Muscle layer of duodenum (tissue), 2 donors: ENCODE measurements at regions not wholly inside any gene's neighbourhood (a gene's known extent, or its start where the extent isn't known, plus 50 kb on each side); places are given as distances from the start of the nearest gene placed in this dataset.

Source experiments
- H3K27ac ChIP-seq: one replicate; pipeline ENCODE4 v1.7.0; 2013; ENCODE audit warnings: mild to moderate bottlenecking, low read length
- H3K27me3 ChIP-seq: one replicate; pipeline ENCODE4 v1.7.0; 2013; ENCODE audit warnings: low read depth, mild to moderate bottlenecking, control low read depth, low read length
- H3K36me3 ChIP-seq, 2 donors: one replicate each; pipeline ENCODE4 v1.7.0; 2013; ENCODE audit warnings: low read length in 2 of 2, control low read depth in 1 of 2, mild to moderate bottlenecking in 1 of 2; ENCODE audit not compliant: insufficient read depth in 2 of 2, control insufficient read depth in 1 of 2
- H3K4me1 ChIP-seq, 2 donors: one replicate each; pipeline ENCODE4 v1.7.0; 2013; ENCODE audit warnings: low read length in 2 of 2, mild to moderate bottlenecking in 2 of 2, control low read depth in 1 of 2, moderate library complexity in 1 of 2; ENCODE audit not compliant: insufficient read depth in 2 of 2, control insufficient read depth in 1 of 2
- H3K4me3 ChIP-seq, 2 donors: one replicate each; pipeline ENCODE4 v1.7.0; 2013; ENCODE audit warnings: low read length in 2 of 2, low read depth in 1 of 2, mild to moderate bottlenecking in 1 of 2
- H3K9me3 ChIP-seq, 2 donors: one replicate each; pipeline ENCODE4 v1.7.0; 2013; ENCODE audit warnings: low read length in 2 of 2, control low read depth in 1 of 2, mild to moderate bottlenecking in 1 of 2; ENCODE audit not compliant: control insufficient read depth in 1 of 2
- donor health status: healthy.

- H3K4me3 ChIP-seq: no peak overlapping the region
Measured at GRCh38 chr12:93191423-93191822, 186.3 kb upstream of the NUDT4 start.

GRCh38 chr12:93191956-93192355 lies 185.8 kb upstream of the NUDT4 start:
- no peaks in the 10 kb centered on the region for H3K4me1 ChIP-seq
- H3K27ac ChIP-seq: no peak overlapping the region
- H3K9me3 ChIP-seq: no peaks in the 10 kb centered on the region
- H3K4me3 ChIP-seq: no peak overlapping the region
- no peaks in the 10 kb centered on the region for H3K36me3 ChIP-seq
- no peaks in the 10 kb centered on the region for H3K27me3 ChIP-seq

More at GRCh38 chr12:93191423-93191822, 186.3 kb upstream of the NUDT4 start:
- H3K27me3 ChIP-seq: no peaks in the 10 kb centered on the region
- no peak overlapping the region for H3K27ac ChIP-seq
- H3K9me3 ChIP-seq: no peaks in the 10 kb centered on the region
- H3K4me1 ChIP-seq: no peaks in the 10 kb centered on the region
- H3K36me3 ChIP-seq: no peaks in the 10 kb centered on the region

DNA sequence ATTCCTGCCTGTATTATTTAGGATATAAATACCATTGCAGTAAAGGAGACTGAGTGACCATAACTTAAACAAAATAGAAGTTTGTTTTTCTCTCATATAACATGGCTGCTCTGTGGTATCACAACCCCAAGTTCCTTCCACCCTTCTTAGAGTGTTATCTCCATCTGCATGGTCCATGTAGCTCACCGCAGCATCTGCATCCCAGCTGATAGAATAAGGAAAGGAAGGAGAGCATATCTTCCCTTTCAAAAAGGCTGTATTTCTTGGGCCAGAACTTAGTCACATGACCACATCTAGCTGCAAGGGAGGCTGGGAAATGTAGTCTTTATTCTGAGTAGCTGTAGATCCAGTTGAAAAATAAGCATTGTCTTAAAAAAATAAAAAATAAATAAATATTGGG lies 184.8 kb upstream of the NUDT4 start:
- no peaks in the 10 kb centered on the region for H3K36me3 ChIP-seq
- H3K9me3 ChIP-seq: no peaks in the 10 kb centered on the region
- H3K4me1 ChIP-seq: no peaks in the 10 kb centered on the region
- no peak overlapping the region for H3K27ac ChIP-seq
- no peak overlapping the region for H3K4me3 ChIP-seq
- H3K27me3 ChIP-seq: no peaks in the 10 kb centered on the region

GRCh38 chr12:93195511-93195910 lies 182.2 kb upstream of the NUDT4 start:
- no peaks in the 10 kb centered on the region for H3K9me3 ChIP-seq
- no peaks in the 10 kb centered on the region for H3K36me3 ChIP-seq
- no peak overlapping the region for H3K4me3 ChIP-seq
- no peaks in the 10 kb centered on the region for H3K27me3 ChIP-seq
- H3K4me1 ChIP-seq: no peaks in the 10 kb centered on the region
- H3K27ac ChIP-seq: no peak overlapping the region

DNA sequence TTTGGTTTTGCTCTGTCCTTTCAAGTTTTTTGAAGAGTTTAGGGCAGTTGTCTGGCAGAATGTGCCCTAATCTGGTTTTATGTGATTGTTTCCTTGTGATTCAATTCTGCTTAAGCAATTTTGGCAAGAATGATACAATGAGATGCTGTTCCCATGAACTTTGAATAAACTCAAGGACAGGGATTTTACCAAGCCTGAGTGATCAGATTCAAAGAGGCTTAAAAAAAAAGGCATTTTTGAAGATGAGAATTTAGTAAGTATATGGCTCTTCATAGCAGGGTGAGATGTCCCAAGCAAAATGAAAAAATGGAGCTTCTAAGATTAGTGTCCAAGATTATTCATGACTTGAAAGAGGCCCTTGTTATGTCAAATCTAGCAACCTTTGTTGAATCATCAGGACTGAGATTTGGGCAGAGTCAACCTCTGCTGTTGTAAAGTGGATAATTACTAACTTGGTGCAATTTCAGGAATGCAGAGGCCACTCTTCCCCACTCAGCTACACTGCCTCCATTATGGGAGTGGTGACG lies 180.6 kb upstream of the NUDT4 start:
- Histone ChIP-seq H3K27me3 (no peaks in the 10 kb centered on the region), H3K36me3 (no peaks in the 10 kb centered on the region), H3K27ac (no peak overlapping the region), H3K4me3 (no peak overlapping the region), H3K9me3 (no peaks in the 10 kb centered on the region), H3K4me1 (no peaks in the 10 kb centered on the region)

GRCh38 chr12:93198086-93198485 lies 179.6 kb upstream of the NUDT4 start:
- no peak overlapping the region for H3K27ac ChIP-seq
- no peaks in the 10 kb centered on the region for H3K27me3 ChIP-seq
- H3K4me3 ChIP-seq: no peak overlapping the region
- no peaks in the 10 kb centered on the region for H3K9me3 ChIP-seq
- H3K36me3 ChIP-seq: no peaks in the 10 kb centered on the region
- no peaks in the 10 kb centered on the region for H3K4me1 ChIP-seq

DNA sequence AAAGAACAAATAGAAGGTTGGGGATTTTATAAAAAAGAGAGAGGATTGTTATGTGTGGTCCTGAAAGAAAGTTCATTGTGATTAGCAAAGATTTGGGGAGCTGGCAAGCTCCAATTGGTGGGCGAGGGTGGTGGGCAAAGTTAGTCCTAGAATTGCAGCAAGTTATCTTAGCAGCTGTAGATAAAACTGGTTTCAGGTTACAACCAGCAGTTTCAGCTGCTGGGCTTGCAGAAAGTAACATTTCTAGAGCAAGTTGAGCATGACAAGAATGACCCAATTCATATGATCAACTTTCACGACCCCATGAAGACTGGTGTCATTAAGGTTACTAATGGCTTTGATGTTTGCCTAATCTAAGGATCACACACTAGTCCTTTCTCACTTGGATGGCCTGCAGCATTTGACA lies 177.9 kb upstream of the NUDT4 start:
- no peak overlapping the region for H3K4me3 ChIP-seq
- no peaks in the 10 kb centered on the region for H3K27me3 ChIP-seq
- H3K4me1 ChIP-seq: no peaks in the 10 kb centered on the region
- H3K9me3 ChIP-seq: no peaks in the 10 kb centered on the region
- no peaks in the 10 kb centered on the region for H3K36me3 ChIP-seq
- H3K27ac ChIP-seq: no peak overlapping the region

- Histone ChIP-seq H3K4me3 (no peak overlapping the region), H3K27ac (no peak overlapping the region), H3K4me1 (no peaks in the 10 kb centered on the region)
Measured at GRCh38 chr12:93200291-93200917, 177.3 kb upstream of the NUDT4 start.

GRCh38 chr12:93201990-93202389 lies 175.7 kb upstream of the NUDT4 start:
- no peak overlapping the region for H3K27ac ChIP-seq
- no peaks in the 10 kb centered on the region for H3K9me3 ChIP-seq
- no peak overlapping the region for H3K4me3 ChIP-seq
- H3K36me3 ChIP-seq: no peaks in the 10 kb centered on the region
- no peaks in the 10 kb centered on the region for H3K27me3 ChIP-seq
- H3K4me1 ChIP-seq: no peaks in the 10 kb centered on the region

More at GRCh38 chr12:93200291-93200917, 177.3 kb upstream of the NUDT4 start:
- Histone ChIP-seq H3K36me3 (no peaks in the 10 kb centered on the region), H3K9me3 (no peaks in the 10 kb centered on the region), H3K27me3 (no peaks in the 10 kb centered on the region)

- H3K4me3 ChIP-seq: no peak overlapping the region
- no peaks in the 10 kb centered on the region for H3K9me3 ChIP-seq
- H3K36me3 ChIP-seq: no peaks in the 10 kb centered on the region
- H3K27me3 ChIP-seq: no peaks in the 10 kb centered on the region
- H3K4me1 ChIP-seq: no peaks in the 10 kb centered on the region
- no peak overlapping the region for H3K27ac ChIP-seq
Measured at GRCh38 chr12:93202688-93203087, 175.0 kb upstream of the NUDT4 start.

GRCh38 chr12:93203361-93203760 lies 174.4 kb upstream of the NUDT4 start:
- Histone ChIP-seq H3K4me1 (no peaks in the 10 kb centered on the region), H3K9me3 (no peaks in the 10 kb centered on the region), H3K4me3 (no peak overlapping the region), H3K27me3 (no peaks in the 10 kb centered on the region), H3K36me3 (no peaks in the 10 kb centered on the region), H3K27ac (no peak overlapping the region)

DNA sequence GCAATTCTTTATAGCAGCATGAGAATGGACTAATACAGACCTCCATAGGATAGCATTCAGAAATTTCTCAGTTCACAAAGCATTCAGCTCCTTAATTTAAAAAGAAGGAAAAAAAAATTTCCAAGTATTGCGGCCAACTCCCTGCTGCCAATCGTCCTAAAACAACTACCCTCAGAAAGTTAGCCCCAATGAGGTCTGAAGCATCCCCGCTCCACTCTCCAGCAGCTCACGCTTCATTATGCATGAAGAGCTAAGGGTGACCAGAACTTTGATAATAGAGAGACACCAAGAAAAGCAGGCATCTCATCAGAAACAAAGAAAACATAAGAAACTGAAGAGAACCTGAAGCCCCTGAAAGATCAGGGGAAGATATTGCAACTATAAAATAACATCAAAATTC lies 172.8 kb upstream of the NUDT4 start:
- Histone ChIP-seq H3K9me3 (no peaks in the 10 kb centered on the region), H3K4me1 (no peaks in the 10 kb centered on the region), H3K27me3 (no peaks in the 10 kb centered on the region), H3K4me3 (no peak overlapping the region), H3K36me3 (no peaks in the 10 kb centered on the region), H3K27ac (no peak overlapping the region)
